KMS-11 (cell line): ENCODE measurements at regions not wholly inside any gene's neighbourhood (a gene's known extent, or its start where the extent isn't known, plus 50 kb on each side); places are given as distances from the start of the nearest gene placed in this dataset.
"Not testable (repeated sequence)": the region's sequence is repeated elsewhere in the genome, so short reads cannot be mapped to it uniquely, and the experiment has no call there.

Experiments
- H2AFZ ChIP-seq: fragments of 200-600 bp; sonication (generic); 2 replicates; pipeline ENCODE4 v1.6.1; 2016; ENCODE audit warnings: antibody characterized with exemption, mixed run types, low read depth
- H3K27ac ChIP-seq: fragments of 200-600 bp; sonication (generic); 2 replicates; pipeline ENCODE4 v1.6.1; 2016; ENCODE audit warnings: mild to moderate bottlenecking, mixed run types
- H3K27me3 ChIP-seq: fragments of 200-600 bp; sonication (generic); 2 replicates; pipeline ENCODE4 v1.6.1; 2017; ENCODE audit warnings: mild to moderate bottlenecking, low read depth, mixed run types, moderate library complexity; ENCODE audit not compliant: insufficient read depth
- H3K36me3 ChIP-seq: fragments of 200-600 bp; sonication (generic); 2 replicates; pipeline ENCODE4 v1.6.1; 2017; ENCODE audit warnings: mild to moderate bottlenecking, mixed run types; ENCODE audit not compliant: insufficient read depth
- H3K4me1 ChIP-seq: fragments of 200-600 bp; sonication (generic); 2 replicates; pipeline ENCODE4 v1.6.1; 2016; ENCODE audit warnings: mild to moderate bottlenecking, low read depth, mixed run types; ENCODE audit not compliant: poor library complexity, severe bottlenecking
- H3K4me2 ChIP-seq: fragments of 200-600 bp; sonication (generic); 2 replicates; pipeline ENCODE4 v1.7.0; 2016; ENCODE audit warnings: mild to moderate bottlenecking, mixed run types
- H3K4me3 ChIP-seq: fragments of 200-600 bp; sonication (generic); IDR thresholded peaks from 2 replicates; pipeline ENCODE4 v1.6.1; 2017; ENCODE audit warnings: low read depth, low read length, mixed read lengths; ENCODE audit not compliant: insufficient read depth
- H3K79me2 ChIP-seq: fragments of 200-600 bp; sonication (generic); 2 replicates; pipeline ENCODE4 v1.6.1; 2016; ENCODE audit warnings: low read depth, mixed run types; ENCODE audit not compliant: insufficient read depth
- H3K9ac ChIP-seq: fragments of 200-600 bp; sonication (generic); 2 replicates; pipeline ENCODE4 v1.6.1; 2016; ENCODE audit warnings: mild to moderate bottlenecking, mixed run types
- H4K20me1 ChIP-seq: fragments of 200-600 bp; sonication (generic); 2 replicates; pipeline ENCODE4 v1.6.1; 2016; ENCODE audit warnings: mild to moderate bottlenecking, mixed run types; ENCODE audit not compliant: insufficient read depth
- CTCF ChIP-seq: fragments of 200-600 bp; sonication (generic); conservative IDR thresholded peaks from 2 replicates; pipeline ENCODE4 v1.6.1; 2017; ENCODE audit warnings: low read depth, mild to moderate bottlenecking, antibody characterized with exemption, low read length, moderate library complexity, mixed read lengths

GRCh38 chr16:17032332-17032731 lies 438.4 kb downstream of the XYLT1 start:
- H3K27me3 ChIP-seq = no peaks in the 10 kb centered on the region
- no peaks in the 10 kb centered on the region for H3K79me2 ChIP-seq
- H3K36me3 ChIP-seq = no peaks in the 10 kb centered on the region
- no peak for TF ChIP-seq CTCF
- no peak overlapping the region for H3K4me2 ChIP-seq
- H4K20me1 ChIP-seq = no peaks in the 10 kb centered on the region
- H2AFZ ChIP-seq = no peak overlapping the region
- H3K9ac ChIP-seq = no peak overlapping the region
- no peak overlapping the region for H3K4me3 ChIP-seq
- H3K27ac ChIP-seq = no peak overlapping the region
- H3K4me1 ChIP-seq = peaks cover 12% of the 10 kb centered on the region

- no peak for TF ChIP-seq CTCF
- Histone ChIP-seq H3K27me3 (no peaks in the 10 kb centered on the region), H3K4me3 (no peak overlapping the region)
Measured at GRCh38 chr16:17034477-17035252, 436.1 kb downstream of the XYLT1 start.

GRCh38 chr16:17037499-17037898 lies 433.3 kb downstream of the XYLT1 start:
- Histone ChIP-seq H3K27me3 (no peaks in the 10 kb centered on the region), H3K4me1 (no peaks in the 10 kb centered on the region)

More at GRCh38 chr16:17034477-17035252, 436.1 kb downstream of the XYLT1 start:
- Histone ChIP-seq H3K79me2 (no peaks in the 10 kb centered on the region), H3K27ac (no peak overlapping the region), H3K4me1 (no peaks in the 10 kb centered on the region), H3K36me3 (no peaks in the 10 kb centered on the region), H3K9ac (no peak overlapping the region), H3K4me2 (no peak overlapping the region), H4K20me1 (no peaks in the 10 kb centered on the region), H2AFZ (no peak overlapping the region)

GRCh38 chr16:17038415-17038814 lies 432.3 kb downstream of the XYLT1 start:
- no peak for TF ChIP-seq CTCF
- H3K9ac ChIP-seq = no peak overlapping the region
- H3K4me3 ChIP-seq = no peak overlapping the region
- H4K20me1 ChIP-seq = no peaks in the 10 kb centered on the region
- H3K79me2 ChIP-seq = no peaks in the 10 kb centered on the region
- no peak overlapping the region for H3K4me2 ChIP-seq
- H3K27ac ChIP-seq = no peak overlapping the region
- no peaks in the 10 kb centered on the region for H3K27me3 ChIP-seq
- no peaks in the 10 kb centered on the region for H3K36me3 ChIP-seq
- H2AFZ ChIP-seq = no peak overlapping the region
- H3K4me1 ChIP-seq = no peaks in the 10 kb centered on the region

More at GRCh38 chr16:17037499-17037898, 433.3 kb downstream of the XYLT1 start:
- no peak overlapping the region for H2AFZ ChIP-seq
- H3K27ac ChIP-seq = no peak overlapping the region
- no peaks in the 10 kb centered on the region for H3K36me3 ChIP-seq
- no peak overlapping the region for H3K4me2 ChIP-seq
- no peaks in the 10 kb centered on the region for H4K20me1 ChIP-seq
- H3K79me2 ChIP-seq = no peaks in the 10 kb centered on the region
- no peak overlapping the region for H3K4me3 ChIP-seq
- TF ChIP-seq CTCF = no peak
- H3K9ac ChIP-seq = no peak overlapping the region

GRCh38 chr16:17049109-17049508 lies 421.7 kb downstream of the XYLT1 start:
- not testable (repeated sequence) for H3K9ac ChIP-seq, H4K20me1 ChIP-seq, H3K36me3 ChIP-seq, H3K27me3 ChIP-seq, H3K27ac ChIP-seq, H2AFZ ChIP-seq, H3K4me1 ChIP-seq, H3K4me3 ChIP-seq, H3K79me2 ChIP-seq, H3K4me2 ChIP-seq
